ENCODE measurements at regions not wholly inside any gene's neighbourhood (a gene's known extent, or its start where the extent isn't known, plus 50 kb on each side); places are given as distances from the start of the nearest gene placed in this dataset.

DNA sequence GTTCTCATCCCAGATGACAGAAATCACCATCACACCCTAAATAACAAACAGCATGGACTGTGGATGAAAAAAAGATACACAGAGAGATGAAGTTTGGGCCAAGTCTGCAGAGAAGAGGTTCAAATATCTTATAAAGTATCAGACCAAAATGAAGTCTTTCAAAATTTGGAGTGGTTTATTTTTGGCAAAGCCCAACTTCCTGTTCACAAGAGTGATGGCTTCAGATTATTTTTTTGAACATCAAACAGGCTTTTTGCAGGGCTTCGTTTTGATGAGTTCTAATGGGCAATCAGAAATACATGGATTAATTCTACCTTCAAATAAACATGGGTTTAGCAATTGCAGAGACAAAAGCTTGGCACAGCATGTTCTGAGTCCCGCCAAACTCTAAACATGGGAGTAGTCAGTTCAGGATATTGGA, 378.2 kb upstream of the RPS23 start:
- intact Hi-C loops (cut with micrococcal nuclease), result no loop called here
- POLR2A ChIA-PET, result no interaction called here
- CTCF ChIA-PET, result no interaction called here

DNA sequence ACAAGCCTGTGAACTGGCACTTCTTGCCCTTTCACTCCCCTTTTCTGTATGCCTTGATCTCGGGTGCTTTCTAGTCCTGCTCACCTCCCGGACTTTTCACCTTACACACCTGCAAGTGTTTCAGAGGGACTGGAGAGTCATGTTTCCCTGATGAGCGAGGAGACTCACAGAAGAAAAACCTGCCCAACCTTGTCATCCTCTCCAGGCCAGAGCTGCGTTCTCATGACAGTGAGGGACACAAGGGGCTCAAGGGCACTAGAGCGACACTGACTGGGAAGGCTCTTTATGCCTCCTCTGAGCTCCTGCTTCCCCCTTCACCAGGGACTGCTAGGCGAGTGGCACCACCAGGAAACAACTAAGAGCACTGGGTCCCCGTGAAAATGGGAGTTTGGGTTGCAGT, 376.9 kb upstream of the RPS23 start:
- CTCF ChIA-PET, result no interaction called here
- Mint-ChIP-seq H3K27ac (no peak overlapping the region), H3K9me3 (no peaks in the 10 kb centered on the region), H3K27me3 (peaks cover 4% of the 10 kb centered on the region), H3K4me1 (ENCODE audit: low read depth) (no peaks in the 10 kb centered on the region), H3K4me3 (no peak overlapping the region), H3K36me3 (no peaks in the 10 kb centered on the region)
- intact Hi-C loops (cut with micrococcal nuclease), result no loop called here
- POLR2A ChIA-PET, result no interaction called here
- DNase-seq, result no peak

More for the DNA sequence above, 378.2 kb upstream of the RPS23 start:
- no peaks in the 10 kb centered on the region for H3K4me1 Mint-ChIP-seq (ENCODE audit: low read depth)
- H3K9me3 Mint-ChIP-seq, result no peaks in the 10 kb centered on the region
- H3K4me3 Mint-ChIP-seq, result no peak overlapping the region
- peaks cover 4% of the 10 kb centered on the region for H3K27me3 Mint-ChIP-seq
- DNase-seq, result no peak
- H3K36me3 Mint-ChIP-seq, result no peaks in the 10 kb centered on the region
- no peak overlapping the region for H3K27ac Mint-ChIP-seq

DNA sequence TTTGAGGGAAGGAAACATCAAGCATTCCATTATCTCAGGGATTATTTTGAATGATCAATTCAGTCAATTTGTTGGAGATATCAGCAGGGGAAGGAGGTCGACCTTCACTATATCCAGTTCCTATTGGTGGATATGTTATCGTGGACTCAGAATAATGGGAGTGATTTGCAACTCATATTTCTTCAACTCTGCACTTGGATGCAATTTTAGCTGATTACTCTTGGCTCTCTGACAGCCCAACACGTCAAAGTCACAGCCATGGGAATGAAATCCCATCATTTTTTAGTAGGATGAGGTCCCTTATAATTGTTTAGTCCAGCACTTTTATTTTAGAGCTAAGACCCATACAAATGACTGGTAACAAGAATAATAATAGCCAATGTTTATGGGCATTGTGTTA, 371.8 kb upstream of the RPS23 start:
- peaks cover 3% of the 10 kb centered on the region for H3K27me3 Mint-ChIP-seq
- CTCF ChIA-PET, result no interaction called here
- H3K36me3 Mint-ChIP-seq, result no peaks in the 10 kb centered on the region
- H3K4me3 Mint-ChIP-seq, result no peak overlapping the region
- H3K4me1 Mint-ChIP-seq (ENCODE audit: low read depth), result no peaks in the 10 kb centered on the region
- H3K9me3 Mint-ChIP-seq, result no peaks in the 10 kb centered on the region
- no peak overlapping the region for H3K27ac Mint-ChIP-seq
- no peak for DNase-seq
- POLR2A ChIA-PET, result no interaction called here
- intact Hi-C loops (cut with micrococcal nuclease), result no loop called here

DNA sequence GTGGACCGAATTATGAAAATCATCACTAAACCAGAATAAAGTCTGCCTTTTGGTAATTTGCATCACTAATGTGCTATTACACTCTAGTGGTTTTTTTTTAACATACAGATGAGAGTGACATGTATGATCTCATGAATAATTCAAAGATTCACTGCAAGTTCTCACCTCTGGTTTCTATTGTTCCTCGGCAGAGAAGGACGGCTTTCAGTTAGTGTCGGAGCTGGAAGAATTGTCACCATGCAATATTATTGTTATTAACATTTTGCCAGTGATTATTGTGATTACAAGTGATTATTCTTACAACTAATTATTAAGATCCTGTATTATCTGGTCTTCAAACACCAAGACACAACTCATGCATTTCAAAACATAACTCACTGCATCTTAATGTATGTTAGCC, 366.6 kb upstream of the RPS23 start:
- POLR2A ChIA-PET, result no interaction called here
- Mint-ChIP-seq H3K4me3 (no peak overlapping the region), H3K9me3 (no peaks in the 10 kb centered on the region), H3K4me1 (ENCODE audit: low read depth) (no peaks in the 10 kb centered on the region), H3K27me3 (no peaks in the 10 kb centered on the region), H3K36me3 (no peaks in the 10 kb centered on the region), H3K27ac (no peak overlapping the region)
- CTCF ChIA-PET, result no interaction called here
- intact Hi-C loops (cut with micrococcal nuclease), result no loop called here
- DNase-seq, result no peak

DNA sequence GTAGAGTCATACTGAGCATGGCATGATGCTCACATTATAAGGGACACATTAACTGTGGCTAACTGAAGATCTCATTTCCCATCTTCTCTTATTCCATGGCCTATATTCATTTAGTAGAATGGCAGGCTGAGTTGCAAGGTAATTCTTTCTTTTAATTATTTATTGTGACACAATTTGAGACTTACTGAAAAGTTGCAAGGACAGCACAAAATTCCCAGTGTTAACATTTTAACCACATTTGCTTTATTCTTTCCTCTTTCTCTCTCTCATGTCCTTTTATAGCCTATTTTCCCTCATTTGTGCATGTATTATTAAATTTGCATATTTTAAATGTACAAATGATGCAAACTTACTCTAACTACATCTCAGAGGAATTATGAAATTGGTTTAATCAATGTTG, 366.1 kb upstream of the RPS23 start:
- intact Hi-C loops (cut with micrococcal nuclease), result no loop called here
- POLR2A ChIA-PET, result no interaction called here
- no peak overlapping the region for H3K27ac Mint-ChIP-seq
- H3K36me3 Mint-ChIP-seq, result no peaks in the 10 kb centered on the region
- DNase-seq, result no peak
- no peak overlapping the region for H3K4me3 Mint-ChIP-seq
- no peaks in the 10 kb centered on the region for H3K27me3 Mint-ChIP-seq
- CTCF ChIA-PET, result no interaction called here
- H3K4me1 Mint-ChIP-seq (ENCODE audit: low read depth), result no peaks in the 10 kb centered on the region
- no peaks in the 10 kb centered on the region for H3K9me3 Mint-ChIP-seq

DNA sequence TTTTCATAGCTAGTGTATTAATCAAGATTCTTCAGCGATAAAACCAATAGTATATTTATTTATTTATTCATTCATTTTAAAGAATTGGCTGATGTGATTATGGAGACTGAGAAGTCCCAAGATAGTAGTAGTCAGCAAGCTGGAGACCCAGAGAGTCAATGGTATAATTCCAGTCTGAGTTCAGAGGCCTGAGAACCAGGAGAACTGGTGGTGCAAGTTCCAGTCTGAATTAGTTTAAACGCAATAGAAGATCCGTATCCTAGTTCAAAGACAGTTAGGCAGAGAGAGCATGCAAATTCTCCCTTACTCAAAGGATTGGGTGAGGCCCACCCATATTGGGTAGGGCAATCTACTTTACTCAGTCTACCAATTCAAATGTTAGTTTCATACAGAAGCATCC, 364.2 kb upstream of the RPS23 start:
- Mint-ChIP-seq H3K27ac (no peak overlapping the region), H3K4me1 (ENCODE audit: low read depth) (no peaks in the 10 kb centered on the region), H3K4me3 (no peak overlapping the region), H3K9me3 (no peaks in the 10 kb centered on the region), H3K27me3 (no peaks in the 10 kb centered on the region), H3K36me3 (no peaks in the 10 kb centered on the region)
- ChIA-PET POLR2A (no interaction called here), CTCF (interaction anchor here (0.8 to 2.4 kb wide), 9 partner anchors 9 to 923 kb away, joined by 3 to 24 read pairs (median 5); no protein-coding TSS in a partner anchor)
- DNase-seq, result no peak
- intact Hi-C loops (cut with micrococcal nuclease), result no loop called here

DNA sequence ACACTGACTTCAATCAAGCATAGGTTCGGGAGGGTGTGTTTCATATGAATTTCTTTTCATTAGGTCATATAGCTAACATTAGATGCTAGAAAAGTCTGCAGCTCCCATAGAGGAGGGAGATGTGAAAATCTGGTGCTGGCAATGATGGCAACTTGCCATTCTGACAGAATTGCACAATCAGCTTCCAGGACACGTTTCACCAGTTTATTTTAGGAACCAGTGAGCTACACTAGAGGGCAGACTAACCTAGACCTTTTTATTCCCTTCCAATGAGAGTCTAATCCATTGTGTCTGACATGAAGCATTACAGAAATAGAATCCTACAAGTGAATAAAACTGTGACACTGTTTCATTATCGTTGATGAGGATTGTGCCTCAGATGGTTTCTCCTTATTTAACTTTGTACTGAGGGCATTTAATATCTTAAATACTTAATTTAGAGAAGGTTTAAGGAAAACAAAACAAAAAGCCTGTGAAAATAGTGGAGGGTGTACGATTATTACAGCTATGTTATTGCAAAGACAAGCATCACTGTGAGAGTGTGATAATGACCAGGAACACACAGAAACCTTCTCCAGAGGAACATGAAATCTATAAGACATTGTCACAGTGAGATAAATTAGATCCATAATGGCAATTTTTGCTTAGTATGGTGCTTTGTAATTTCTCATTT, 363.3 kb upstream of the RPS23 start:
- no peak overlapping the region for H3K4me3 Mint-ChIP-seq
- no peaks in the 10 kb centered on the region for H3K4me1 Mint-ChIP-seq (ENCODE audit: low read depth)
- H3K9me3 Mint-ChIP-seq, result no peaks in the 10 kb centered on the region
- H3K27me3 Mint-ChIP-seq, result no peaks in the 10 kb centered on the region
- DNase-seq, result peak; percentile 12
- no peaks in the 10 kb centered on the region for H3K36me3 Mint-ChIP-seq
- intact Hi-C loops (cut with micrococcal nuclease), result loop anchor here (1.0 to 2.0 kb wide), 5 partner anchors 153 to 922 kb away; no protein-coding TSS in a partner anchor
- POLR2A ChIA-PET, result no interaction called here
- CTCF ChIA-PET, result interaction anchor here (0.7 to 2.4 kb wide), 12 partner anchors 10 to 924 kb away, joined by 3 to 24 read pairs (median 4); no protein-coding TSS in a partner anchor
- no peak overlapping the region for H3K27ac Mint-ChIP-seq

DNA sequence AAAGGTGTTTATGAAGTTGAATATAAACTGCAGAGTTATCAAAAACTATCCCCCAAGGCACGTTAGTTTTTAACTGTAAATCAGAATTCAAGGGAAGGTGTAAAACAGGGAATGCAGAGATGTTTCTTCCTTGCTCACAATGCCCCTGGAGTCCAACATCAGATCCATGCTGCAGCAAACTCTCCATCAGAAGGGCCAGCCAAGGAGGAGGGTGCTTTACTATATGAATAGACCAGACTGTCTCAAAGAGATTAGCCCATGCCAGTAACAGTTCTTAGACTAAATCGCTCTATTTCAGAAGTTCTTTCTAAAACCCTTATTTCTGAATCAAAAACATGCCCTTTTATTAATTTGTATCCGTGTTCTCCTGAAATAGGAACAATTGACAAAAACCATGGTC, 362.8 kb upstream of the RPS23 start:
- Mint-ChIP-seq H3K4me3 (no peak overlapping the region), H3K27me3 (no peaks in the 10 kb centered on the region), H3K27ac (no peak overlapping the region), H3K9me3 (no peaks in the 10 kb centered on the region), H3K4me1 (ENCODE audit: low read depth) (peaks cover under 1% of the 10 kb centered on the region), H3K36me3 (no peaks in the 10 kb centered on the region)
- CTCF ChIA-PET, result interaction anchor here (0.7 to 2.4 kb wide), 8 partner anchors 18 to 833 kb away, joined by 3 to 24 read pairs (median 6); no protein-coding TSS in a partner anchor
- intact Hi-C loops (cut with micrococcal nuclease), result loop anchor here (1.0 to 2.0 kb wide), 5 partner anchors 153 to 922 kb away; no protein-coding TSS in a partner anchor
- POLR2A ChIA-PET, result no interaction called here
- no peak for DNase-seq

DNA sequence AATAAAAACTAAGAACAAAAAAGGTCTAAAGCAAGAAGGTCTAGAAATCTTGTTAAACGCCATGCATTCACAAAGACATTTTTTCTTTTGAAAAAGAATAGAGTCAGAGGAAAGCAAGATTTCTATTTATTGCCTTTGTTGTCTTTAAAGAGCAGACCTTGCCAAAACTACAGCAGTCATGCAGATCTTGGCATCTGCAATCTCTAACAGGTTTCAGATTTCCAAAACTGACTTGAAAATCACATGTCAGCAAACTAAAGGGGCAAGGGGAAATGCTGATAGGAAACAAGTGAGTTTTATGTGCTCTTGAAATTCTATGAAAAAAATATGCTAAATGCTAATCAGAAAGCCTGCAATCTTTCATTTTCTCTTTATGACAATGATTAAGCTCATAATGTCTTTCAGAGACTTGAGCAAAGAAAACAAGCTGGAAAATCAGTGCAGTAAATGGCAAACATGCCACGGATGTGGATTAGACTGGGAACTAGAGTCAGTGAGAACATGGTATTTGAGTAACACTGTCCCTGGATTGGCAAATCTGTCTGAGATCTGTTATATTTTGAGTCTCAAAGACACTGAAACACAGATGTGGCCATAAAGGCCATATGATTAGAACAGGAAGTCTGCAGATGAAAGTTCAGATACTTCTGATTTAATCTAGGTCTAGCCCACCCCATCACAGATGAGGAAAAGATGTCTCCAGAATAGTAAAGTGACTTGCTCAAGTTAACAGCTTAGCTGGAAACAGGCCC, 361.4 kb upstream of the RPS23 start:
- POLR2A ChIA-PET, result no interaction called here
- no peak for DNase-seq
- intact Hi-C loops (cut with micrococcal nuclease), result loop anchor here (2.0 kb wide), 2 partner anchors 287 to 835 kb away; no protein-coding TSS in a partner anchor

DNA sequence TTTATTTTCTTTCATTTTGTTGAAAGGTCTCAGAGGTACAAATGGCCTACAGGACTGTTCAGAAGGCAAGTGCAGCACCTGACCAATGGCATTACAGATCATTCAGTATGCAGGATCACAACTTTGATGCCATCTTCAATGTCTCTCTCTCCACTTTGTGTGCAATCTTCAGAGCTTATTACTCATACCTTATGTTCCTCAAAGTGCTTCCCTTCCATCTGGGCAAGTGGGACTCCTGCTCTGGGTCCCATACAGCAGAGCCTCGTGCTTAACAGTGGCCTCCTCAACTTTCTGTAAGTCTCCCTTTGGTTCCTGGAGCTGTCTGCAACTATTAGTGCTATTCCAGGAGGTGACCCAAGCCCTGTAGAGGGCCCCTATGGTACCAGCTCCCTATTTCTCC, 358.4 kb upstream of the RPS23 start:
- no peaks in the 10 kb centered on the region for H3K27me3 Mint-ChIP-seq
- intact Hi-C loops (cut with micrococcal nuclease), result no loop called here
- H3K4me1 Mint-ChIP-seq (ENCODE audit: low read depth), result peaks cover 4% of the 10 kb centered on the region
- no peaks in the 10 kb centered on the region for H3K36me3 Mint-ChIP-seq
- H3K9me3 Mint-ChIP-seq, result no peaks in the 10 kb centered on the region
- no peak for DNase-seq
- no peak overlapping the region for H3K4me3 Mint-ChIP-seq
- ChIA-PET CTCF (interaction anchor here (0.5 to 1.6 kb wide), 2 partner anchors 160 to 284 kb away, joined by 4 to 6 read pairs; no protein-coding TSS in a partner anchor), POLR2A (no interaction called here)
- no peak overlapping the region for H3K27ac Mint-ChIP-seq

More for the DNA sequence above, 361.4 kb upstream of the RPS23 start:
- Mint-ChIP-seq H3K36me3 (no peaks in the 10 kb centered on the region), H3K9me3 (no peaks in the 10 kb centered on the region), H3K4me3 (no peak overlapping the region), H3K4me1 (ENCODE audit: low read depth) (peaks cover 4% of the 10 kb centered on the region), H3K27ac (no peak overlapping the region), H3K27me3 (no peaks in the 10 kb centered on the region)
- CTCF ChIA-PET, result interaction anchor here (1.5 kb wide), 2 partner anchors 287 to 792 kb away, joined by 3 to 4 read pairs; no protein-coding TSS in a partner anchor

DNA sequence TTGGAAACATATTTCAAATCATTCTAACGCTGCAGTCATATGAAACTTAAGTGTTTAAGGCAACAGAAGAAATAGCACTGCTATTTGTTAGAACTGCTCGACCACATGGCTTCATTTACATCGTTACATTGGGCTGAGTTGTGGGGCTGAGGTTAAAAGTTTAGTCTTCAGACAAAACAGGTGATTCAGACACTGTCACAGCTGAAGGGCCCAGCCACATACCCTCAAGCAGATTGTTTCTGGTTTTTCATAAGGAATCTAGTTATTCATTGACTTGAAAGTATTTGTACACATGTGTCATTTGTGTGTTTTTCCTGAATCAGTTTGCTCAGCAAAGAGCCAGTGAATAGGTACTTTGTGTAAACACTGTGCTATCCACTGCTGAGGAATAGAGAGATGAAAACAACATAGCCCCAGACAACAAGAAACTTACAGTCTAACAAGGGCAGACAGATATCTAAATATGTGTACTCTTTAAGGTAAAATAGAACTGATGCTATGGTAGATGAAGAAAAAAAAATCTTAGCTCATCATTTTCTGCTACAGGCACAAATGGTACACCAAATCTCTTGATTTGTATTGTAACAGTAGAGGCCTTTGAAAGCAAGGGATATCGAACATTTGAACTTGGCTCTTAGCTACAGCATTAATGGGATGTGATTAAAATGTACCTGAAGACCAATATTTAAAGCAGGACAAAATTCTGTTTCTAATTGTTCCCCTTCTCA, 357.6 kb upstream of the RPS23 start:
- DNase-seq, result peak; percentile 30
- intact Hi-C loops (cut with micrococcal nuclease), result loop anchor here (1.0 kb wide), 1 partner anchor 41 kb away; no protein-coding TSS in a partner anchor
- CTCF ChIA-PET, result interaction anchor here (1.2 to 1.6 kb wide), 2 partner anchors 283 to 300 kb away, joined by 3 to 6 read pairs; no protein-coding TSS in a partner anchor
- POLR2A ChIA-PET, result no interaction called here
- no peaks in the 10 kb centered on the region for H3K27me3 Mint-ChIP-seq
- H3K9me3 Mint-ChIP-seq, result no peaks in the 10 kb centered on the region
- peaks cover 4% of the 10 kb centered on the region for H3K4me1 Mint-ChIP-seq (ENCODE audit: low read depth)
- H3K36me3 Mint-ChIP-seq, result no peaks in the 10 kb centered on the region
- H3K4me3 Mint-ChIP-seq, result no peak overlapping the region
- H3K27ac Mint-ChIP-seq, result no peak overlapping the region

DNA sequence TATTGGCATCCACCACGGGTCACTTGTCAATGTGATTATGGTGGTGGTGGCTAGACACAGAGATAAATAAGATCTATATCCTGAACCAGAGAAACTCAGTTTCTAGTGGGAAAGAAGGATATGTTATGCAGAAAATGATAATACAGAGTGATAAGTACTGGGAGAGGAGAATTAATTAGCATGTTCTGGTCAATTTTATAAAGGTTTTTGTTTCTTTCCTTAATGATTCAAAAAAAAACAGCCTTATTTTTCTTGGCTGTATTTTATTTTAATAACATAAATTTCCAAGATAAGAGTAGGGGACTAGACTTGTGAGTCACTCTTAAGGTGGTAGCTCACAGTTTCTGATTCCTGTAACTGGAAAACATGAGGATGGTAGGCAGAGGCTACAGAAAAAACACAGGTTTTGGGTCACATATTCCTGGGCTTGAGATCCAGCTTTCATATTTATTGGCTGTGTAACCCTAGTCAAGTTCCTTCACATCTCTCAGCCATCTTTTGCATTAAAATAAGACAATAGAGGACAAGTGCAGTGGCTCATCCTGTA, 350.3 kb upstream of the RPS23 start:
- Mint-ChIP-seq H3K36me3 (no peaks in the 10 kb centered on the region), H3K4me3 (no peak overlapping the region), H3K27me3 (no peaks in the 10 kb centered on the region), H3K9me3 (no peaks in the 10 kb centered on the region), H3K4me1 (ENCODE audit: low read depth) (no peaks in the 10 kb centered on the region), H3K27ac (no peak overlapping the region)
- ChIA-PET POLR2A (no interaction called here), CTCF (no interaction called here)
- intact Hi-C loops (cut with micrococcal nuclease), result no loop called here
- no peak for DNase-seq
